CD4-positive, alpha-beta memory T cell (primary cell): ENCODE measurements at regions not wholly inside any gene's neighbourhood (a gene's known extent, or its start where the extent isn't known, plus 50 kb on each side); places are given as distances from the start of the nearest gene placed in this dataset.
"Not testable (repeated sequence)": the region's sequence is repeated elsewhere in the genome, so short reads cannot be mapped to it uniquely, and the experiment has no call there.

Experiments used
- CTCF ChIA-PET: fragments of 350-600 bp; sonication (Branson Sonifier 250); formaldehyde crosslinking; loops from one replicate; lab custom pipeline; 2021; ENCODE audit warnings: inconsistent platforms; ENCODE audit not compliant: partially characterized antibody; lab: Charles Lee
- POLR2A ChIA-PET: fragments of 350-600 bp; sonication (Branson Sonifier 250); formaldehyde crosslinking; loops from one replicate; lab custom pipeline; 2021; ENCODE audit not compliant: partially characterized antibody; lab: Charles Lee
- DNase-seq, 5 donors: peaks; one replicate each; pipeline versions ENCODE4 v3.0.0 to v3.0.0-alpha.2; 2020 to 2022; ENCODE audit warnings: mixed read lengths in 1 of 5
- H3K27ac ChIP-seq: one replicate; pipeline ENCODE4 v1.7.0; 2013; ENCODE audit warnings: low read depth, low read length
- H3K27me3 ChIP-seq: 2 replicates; pipeline ENCODE4 v1.7.0; 2013; ENCODE audit warnings: mild to moderate bottlenecking, low read length, moderate library complexity; ENCODE audit not compliant: insufficient read depth
- H3K36me3 ChIP-seq: 2 replicates; pipeline ENCODE4 v1.7.0; 2013; ENCODE audit warnings: mild to moderate bottlenecking, low read length, moderate library complexity; ENCODE audit not compliant: insufficient read depth
- H3K4me1 ChIP-seq: 2 replicates; pipeline ENCODE4 v1.7.0; 2013; ENCODE audit warnings: mild to moderate bottlenecking, low read length, moderate library complexity; ENCODE audit not compliant: insufficient read depth
- H3K4me3 ChIP-seq, 2 donors: one replicate each; pipeline ENCODE4 v1.7.0; 2013; ENCODE audit warnings: low read length in 2 of 2, mild to moderate bottlenecking in 1 of 2
- H3K9me3 ChIP-seq, 2 donors: one replicate each; pipeline ENCODE4 v1.7.0; 2013; ENCODE audit warnings: low read length in 2 of 2, control low read depth in 1 of 2; ENCODE audit not compliant: control insufficient read depth in 1 of 2
- H3K27ac Mint-ChIP-seq, 7 donors: one replicate each; pipeline ENCODE4 v1.8.0; 2020 to 2021; ENCODE audit warnings: mixed read lengths in 7 of 7, mild to moderate bottlenecking in 6 of 7, inconsistent platforms in 3 of 7, moderate library complexity in 3 of 7
- H3K27me3 Mint-ChIP-seq, 2 donors: one replicate each; pipeline ENCODE4 v1.8.0; 2020 to 2021; ENCODE audit warnings: mixed read lengths in 2 of 2
- H3K36me3 Mint-ChIP-seq, 2 donors: one replicate each; pipeline ENCODE4 v1.8.0; 2020 to 2021; ENCODE audit warnings: mixed read lengths in 2 of 2, inconsistent platforms in 1 of 2, mild to moderate bottlenecking in 1 of 2
- H3K4me1 Mint-ChIP-seq, 4 donors: one replicate each; pipeline ENCODE4 v1.8.0; 2020 to 2021; ENCODE audit warnings: mixed read lengths in 4 of 4, mild to moderate bottlenecking in 1 of 4
- H3K4me3 Mint-ChIP-seq, 8 donors: one replicate each; pipeline ENCODE4 v1.8.0; 2020 to 2021; ENCODE audit warnings: mixed read lengths in 8 of 8, mild to moderate bottlenecking in 7 of 8, moderate library complexity in 6 of 8, inconsistent platforms in 3 of 8
- H3K9me3 Mint-ChIP-seq, 8 donors: one replicate each; pipeline ENCODE4 v1.8.0; 2020 to 2021; ENCODE audit warnings: mixed read lengths in 8 of 8, mild to moderate bottlenecking in 5 of 8, inconsistent platforms in 3 of 8, moderate library complexity in 1 of 8
- intact Hi-C: fragments of 100-400 bp; cut with micrococcal nuclease; formaldehyde crosslinking; loops from one replicate; pipeline ENCODE4 v1.15.1; 2023

DNA sequence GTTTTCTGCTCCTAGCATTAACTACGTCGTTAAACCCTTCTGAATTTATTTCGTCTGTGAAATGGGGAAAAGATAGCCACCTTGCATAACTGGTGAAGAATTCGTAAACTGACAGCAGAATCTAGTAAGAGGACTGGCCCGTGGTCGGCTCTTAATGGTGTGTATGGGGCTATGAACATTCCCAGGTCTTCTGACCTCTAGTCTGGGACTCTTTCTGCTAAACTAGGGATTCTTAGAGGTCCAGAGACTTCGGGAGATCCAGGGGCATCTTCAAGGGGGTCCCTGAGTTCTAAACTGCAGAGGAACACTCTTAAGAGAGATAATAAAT is 231.1 kb upstream of the SERP2 start:
- Mint-ChIP-seq H3K9me3 (peaks cover 0 to 2% (median 0%) of the 10 kb centered on the region in 8 donors), H3K4me1 (peaks cover 9 to 16% (median 13%) of the 10 kb centered on the region in 4 donors), H3K36me3 (no peaks in the 10 kb centered on the region), H3K4me3 (peak overlapping the region; percentile 90 to 98 (median 94)), H3K27me3 (peaks cover 2 to 5% of the 10 kb centered on the region in 2 donors), H3K27ac (peak overlapping the region; percentile 76 to 97 (median 96))
- peak overlapping the region; percentile 61 for H3K27ac ChIP-seq
- ChIA-PET POLR2A (interaction anchor here (1.0 to 1.6 kb wide), 4 partner anchors 25 to 776 kb away, joined by 3 to 13 read pairs (median 4); no protein-coding TSS in a partner anchor), CTCF (interaction anchor here (2.5 kb wide), 1 partner anchor 48 kb away, joined by 8 read pairs; no protein-coding TSS in a partner anchor)
- no peak for DNase-seq
- no peaks in the 10 kb centered on the region for H3K36me3 ChIP-seq
- H3K4me1 ChIP-seq, result peaks cover 14% of the 10 kb centered on the region
- no peaks in the 10 kb centered on the region for H3K9me3 ChIP-seq
- intact Hi-C loops, result loop anchor here (1.0 to 5.0 kb wide), 7 partner anchors 48 to 775 kb away; partner anchors contain the start of genes CCDC122, LACC1 and TSC22D1
- H3K4me3 ChIP-seq, result peak overlapping the region; percentile 45 to 50
- no peaks in the 10 kb centered on the region for H3K27me3 ChIP-seq

DNA sequence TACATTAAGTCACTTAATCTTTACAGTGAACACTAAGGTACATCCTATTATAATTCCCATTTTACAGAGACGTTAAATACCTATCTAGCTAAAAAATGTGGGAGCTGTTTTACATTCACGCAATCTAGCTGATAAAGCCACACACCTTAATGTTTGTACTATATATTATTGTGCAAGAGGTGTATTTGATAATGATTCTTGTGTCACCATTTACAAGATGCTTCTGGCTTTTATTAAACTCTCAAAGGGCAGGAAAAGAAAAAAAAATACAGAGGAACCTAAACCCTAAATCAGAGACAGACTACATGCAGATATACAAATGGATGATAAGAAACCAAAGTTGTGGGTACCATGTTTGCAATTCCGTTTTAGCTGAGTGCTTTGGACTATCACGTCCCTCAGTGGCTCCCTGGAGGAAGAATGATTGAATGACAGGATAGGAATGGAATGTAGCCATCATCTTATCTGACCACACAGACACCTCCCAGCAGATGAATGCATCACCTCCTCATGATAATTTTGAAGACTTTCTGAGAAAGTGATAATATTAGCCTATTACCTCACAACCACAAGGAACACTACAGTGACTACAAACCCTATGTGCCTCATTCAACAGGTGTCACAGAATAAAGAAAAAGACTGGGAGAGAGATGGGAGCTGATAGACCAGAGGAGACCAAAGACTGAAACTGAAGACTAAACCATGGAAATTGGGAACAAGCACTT is 230.5 kb upstream of the SERP2 start:
- ChIA-PET POLR2A (interaction anchor here (1.0 to 1.4 kb wide), 2 partner anchors 48 to 775 kb away, joined by 3 to 5 read pairs; no protein-coding TSS in a partner anchor), CTCF (interaction anchor here (2.5 kb wide), 1 partner anchor 48 kb away, joined by 8 read pairs; no protein-coding TSS in a partner anchor)
- H3K4me1 ChIP-seq, result peaks cover 14% of the 10 kb centered on the region
- no peak overlapping the region for H3K4me3 ChIP-seq
- no peaks in the 10 kb centered on the region for H3K36me3 ChIP-seq
- intact Hi-C loops, result loop anchor here (1.0 to 5.0 kb wide), 7 partner anchors 48 to 774 kb away; partner anchors contain the start of genes CCDC122, LACC1 and TSC22D1
- H3K27me3 ChIP-seq, result no peaks in the 10 kb centered on the region
- no peaks in the 10 kb centered on the region for H3K36me3 Mint-ChIP-seq
- peak overlapping the region in 4 of 7 donors; percentile 13 to 97 (median 86) for H3K27ac Mint-ChIP-seq
- H3K9me3 Mint-ChIP-seq, result peaks cover 0 to 2% (median 0%) of the 10 kb centered on the region in 8 donors
- no peaks in the 10 kb centered on the region for H3K9me3 ChIP-seq
- no peak overlapping the region for H3K27ac ChIP-seq
- peaks cover 0 to 5% of the 10 kb centered on the region in 2 donors for H3K27me3 Mint-ChIP-seq
- peaks cover 9 to 16% (median 13%) of the 10 kb centered on the region in 4 donors for H3K4me1 Mint-ChIP-seq
- DNase-seq, result no peak
- peak overlapping the region in 4 of 8 donors; percentile 90 to 98 (median 94) for H3K4me3 Mint-ChIP-seq

DNA sequence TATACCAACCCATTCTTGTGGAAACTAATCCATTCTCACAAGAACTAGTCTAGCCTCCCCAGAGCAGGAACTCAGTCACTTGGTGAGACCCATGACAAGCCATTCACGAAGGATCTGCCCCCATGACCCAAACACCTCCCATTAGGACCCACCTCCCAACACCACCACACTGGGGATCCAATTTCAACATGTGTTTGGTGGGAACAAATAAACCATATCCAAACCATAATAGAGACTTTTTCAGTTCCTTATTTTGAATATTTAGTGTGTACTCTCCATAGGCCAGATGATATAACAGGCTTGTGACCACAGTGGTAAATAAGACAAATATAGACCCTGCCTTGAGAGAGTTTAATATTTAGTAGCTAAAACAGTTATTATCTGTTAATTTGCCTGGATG is 227.5 kb upstream of the SERP2 start:
- H3K36me3 Mint-ChIP-seq, result no peaks in the 10 kb centered on the region
- peaks cover 9 to 12% (median 11%) of the 10 kb centered on the region in 4 donors for H3K4me1 Mint-ChIP-seq
- H3K27me3 ChIP-seq, result no peaks in the 10 kb centered on the region
- ChIA-PET POLR2A (no interaction called here), CTCF (no interaction called here)
- H3K27ac Mint-ChIP-seq, result no peak overlapping the region
- DNase-seq, result no peak
- H3K4me1 ChIP-seq, result peaks cover 11% of the 10 kb centered on the region
- peaks cover 0 to 5% of the 10 kb centered on the region in 2 donors for H3K27me3 Mint-ChIP-seq
- H3K36me3 ChIP-seq, result no peaks in the 10 kb centered on the region
- peaks cover 0 to 1% (median 0%) of the 10 kb centered on the region in 8 donors for H3K9me3 Mint-ChIP-seq
- H3K4me3 Mint-ChIP-seq, result no peak overlapping the region
- no peak overlapping the region for H3K27ac ChIP-seq
- no peak overlapping the region for H3K4me3 ChIP-seq
- intact Hi-C loops, result no loop called here
- H3K9me3 ChIP-seq, result no peaks in the 10 kb centered on the region

DNA sequence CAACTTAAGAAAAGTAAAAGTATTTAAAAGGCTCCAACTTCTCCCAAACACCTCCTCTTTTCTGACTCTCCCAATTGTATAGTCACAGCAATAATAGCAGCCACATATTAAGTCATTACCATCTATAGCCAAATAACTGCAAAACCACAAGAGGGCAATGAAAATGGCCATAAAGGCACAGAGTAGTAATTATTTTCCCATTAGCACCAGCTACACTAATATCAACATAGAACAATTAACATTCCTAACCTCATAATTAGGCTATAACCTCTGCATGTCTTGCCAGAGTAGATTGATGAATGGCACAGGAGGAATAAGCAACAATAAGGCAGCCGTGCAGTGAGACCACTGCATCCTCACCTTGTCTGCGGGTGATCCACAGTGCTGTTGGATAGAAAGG is 226.4 kb upstream of the SERP2 start:
- no peaks in the 10 kb centered on the region for H3K27me3 ChIP-seq
- ChIA-PET POLR2A (no interaction called here), CTCF (no interaction called here)
- no peaks in the 10 kb centered on the region for H3K9me3 Mint-ChIP-seq
- no peaks in the 10 kb centered on the region for H3K36me3 Mint-ChIP-seq
- no peak overlapping the region for H3K4me3 ChIP-seq
- no peaks in the 10 kb centered on the region for H3K36me3 ChIP-seq
- intact Hi-C loops, result no loop called here
- peaks cover 5% of the 10 kb centered on the region for H3K4me1 ChIP-seq
- peaks cover 4 to 6% (median 5%) of the 10 kb centered on the region in 4 donors for H3K4me1 Mint-ChIP-seq
- no peak overlapping the region for H3K27ac Mint-ChIP-seq
- no peaks in the 10 kb centered on the region for H3K9me3 ChIP-seq
- no peak overlapping the region for H3K27ac ChIP-seq
- peaks cover 0 to 5% of the 10 kb centered on the region in 2 donors for H3K27me3 Mint-ChIP-seq
- no peak for DNase-seq
- H3K4me3 Mint-ChIP-seq, result no peak overlapping the region

DNA sequence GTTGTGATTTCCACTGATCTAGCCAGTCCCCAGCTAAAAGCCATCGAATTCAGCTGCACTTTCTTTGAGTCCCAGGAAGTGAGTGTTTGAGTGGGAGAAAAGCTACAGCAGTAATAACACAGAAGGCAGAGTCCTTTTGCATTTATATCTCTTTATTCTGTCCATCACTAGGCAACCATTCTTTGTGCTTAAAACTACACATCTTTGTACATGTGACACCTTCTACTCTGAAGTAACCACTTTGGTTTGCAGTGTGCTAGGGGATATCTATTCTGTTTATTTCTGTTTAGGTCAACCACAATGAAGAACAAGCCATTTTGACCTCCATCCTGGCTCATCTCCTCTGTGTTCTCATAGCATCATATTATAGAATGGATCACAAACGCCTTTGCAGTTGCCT is 226.0 kb upstream of the SERP2 start:
- ChIA-PET CTCF (no interaction called here), POLR2A (no interaction called here)
- no peak overlapping the region for H3K4me3 Mint-ChIP-seq
- H3K36me3 Mint-ChIP-seq, result no peaks in the 10 kb centered on the region
- H3K4me1 Mint-ChIP-seq, result peaks cover 0 to 2% (median 1%) of the 10 kb centered on the region in 4 donors
- DNase-seq, result no peak
- H3K27me3 ChIP-seq, result no peaks in the 10 kb centered on the region
- no peak overlapping the region for H3K27ac Mint-ChIP-seq
- H3K9me3 Mint-ChIP-seq, result no peaks in the 10 kb centered on the region
- intact Hi-C loops, result no loop called here
- no peak overlapping the region for H3K27ac ChIP-seq
- H3K36me3 ChIP-seq, result no peaks in the 10 kb centered on the region
- H3K4me1 ChIP-seq, result peaks cover 1% of the 10 kb centered on the region
- no peaks in the 10 kb centered on the region for H3K9me3 ChIP-seq
- H3K4me3 ChIP-seq, result no peak overlapping the region
- peaks cover 0 to 5% of the 10 kb centered on the region in 2 donors for H3K27me3 Mint-ChIP-seq

DNA sequence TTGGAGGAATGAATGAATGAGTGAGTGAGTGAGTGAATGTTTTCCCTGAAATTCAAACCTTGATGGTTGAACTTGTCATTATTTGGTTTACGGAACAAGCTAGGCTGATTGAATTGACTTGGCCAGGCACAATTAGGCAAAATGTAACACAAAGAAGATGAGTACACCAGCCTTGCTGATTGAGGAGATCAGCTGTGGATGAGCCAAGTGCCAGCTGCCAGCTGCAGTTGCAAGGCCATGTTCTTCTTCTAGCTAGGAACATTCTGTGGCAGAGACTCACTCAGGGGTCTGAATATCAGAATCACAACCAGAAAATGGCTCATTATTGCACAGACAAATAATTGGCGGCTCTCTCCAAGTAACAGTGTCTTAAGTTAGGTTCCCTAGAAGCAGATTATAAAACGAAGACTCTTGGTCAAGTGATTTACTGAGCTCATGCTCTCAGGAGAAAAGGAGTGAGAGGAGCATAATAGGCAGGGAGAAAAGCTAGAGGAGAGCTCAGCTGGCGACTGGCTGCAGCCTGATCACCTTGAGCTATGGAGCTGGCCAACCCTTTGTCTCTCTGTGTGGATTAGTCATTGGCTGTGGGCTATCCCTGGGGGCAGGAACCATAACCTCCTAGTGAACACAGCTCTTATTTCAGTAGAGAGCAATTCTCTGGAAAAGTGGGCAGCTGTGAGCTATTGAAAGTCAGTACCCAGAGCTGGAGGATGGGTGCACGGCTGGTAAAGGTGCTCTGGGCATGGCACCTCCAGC is 225.3 kb upstream of the SERP2 start:
- H3K36me3 Mint-ChIP-seq, result no peaks in the 10 kb centered on the region
- Histone ChIP-seq H3K27me3 (no peaks in the 10 kb centered on the region), H3K9me3 (no peaks in the 10 kb centered on the region), H3K36me3 (no peaks in the 10 kb centered on the region), H3K4me1 (no peaks in the 10 kb centered on the region), H3K27ac (no peak overlapping the region), H3K4me3 (no peak overlapping the region)
- H3K4me3 Mint-ChIP-seq, result peak overlapping the region in 1 of 8 donors; percentile 34
- intact Hi-C loops, result no loop called here
- ChIA-PET POLR2A (interaction anchor here (0.6 kb wide), 1 partner anchor 78 kb away, joined by 3 read pairs; no protein-coding TSS in a partner anchor), CTCF (no interaction called here)
- no peaks in the 10 kb centered on the region for H3K9me3 Mint-ChIP-seq
- H3K4me1 Mint-ChIP-seq, result peaks cover 0 to 2% (median 0%) of the 10 kb centered on the region in 4 donors
- no peak overlapping the region for H3K27ac Mint-ChIP-seq
- peaks cover 0 to 5% of the 10 kb centered on the region in 2 donors for H3K27me3 Mint-ChIP-seq
- no peak for DNase-seq

DNA sequence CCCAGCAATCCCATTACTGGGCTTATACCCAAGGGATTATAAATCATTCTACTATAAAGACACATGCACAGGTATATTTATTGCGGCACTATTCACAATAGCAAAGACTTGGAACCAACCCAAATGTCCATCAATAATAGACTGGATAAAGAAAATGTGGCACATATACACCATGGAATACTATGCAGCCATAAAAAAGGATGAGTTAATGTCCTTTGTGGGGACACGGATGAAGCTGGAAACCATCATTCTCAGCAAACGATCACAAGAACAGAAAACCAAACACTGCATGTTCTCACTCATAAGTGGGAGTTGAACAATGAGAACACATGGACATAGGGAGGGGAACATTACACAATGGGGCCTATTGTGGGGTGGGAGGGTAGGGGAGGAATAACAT is 224.4 kb upstream of the SERP2 start:
- H3K36me3 ChIP-seq, H3K4me3 Mint-ChIP-seq, DNase-seq, H3K9me3 Mint-ChIP-seq, H3K4me1 ChIP-seq, POLR2A ChIA-PET, H3K27me3 Mint-ChIP-seq, intact Hi-C loops, H3K9me3 ChIP-seq, H3K4me3 ChIP-seq, H3K4me1 Mint-ChIP-seq, H3K27ac ChIP-seq, CTCF ChIA-PET, H3K27me3 ChIP-seq, H3K36me3 Mint-ChIP-seq, H3K27ac Mint-ChIP-seq: not testable (repeated sequence)
